Endothelial cell of umbilical vein (primary cell): ENCODE measurements at regions not wholly inside any gene's neighbourhood (a gene's known extent, or its start where the extent isn't known, plus 50 kb on each side); places are given as distances from the start of the nearest gene placed in this dataset.

Experiments used
- CTCF ChIP-seq, 2 donors: IDR thresholded peaks; 1 replicate in 1 of 2; 2 replicates in 1 of 2; pipeline ENCODE4 v1.5.1; 2011; ENCODE audit warnings: low read length in 2 of 2, mild to moderate bottlenecking in 2 of 2, moderate library complexity in 2 of 2, control low read depth in 1 of 2, inconsistent platforms in 1 of 2, low read depth in 1 of 2; ENCODE audit not compliant: insufficient read depth in 1 of 2; ENCODE audit errors: extremely low read depth in 1 of 2
- EZH2 ChIP-seq: IDR thresholded peaks from 2 replicates; pipeline ENCODE4 v1.6.1; 2012; ENCODE audit warnings: borderline replicate concordance, low read depth, mild to moderate bottlenecking, moderate library complexity, low read length, inconsistent platforms; ENCODE audit not compliant: severe bottlenecking
- FOS ChIP-seq: IDR thresholded peaks from 2 replicates; pipeline ENCODE4 v1.6.1; 2011; ENCODE audit warnings: mild to moderate bottlenecking, low read length, moderate library complexity, borderline replicate concordance; ENCODE audit not compliant: insufficient read depth
- GATA2 ChIP-seq: IDR thresholded peaks from 2 replicates; pipeline ENCODE4 v1.7.0; 2011; ENCODE audit warnings: low read depth, mild to moderate bottlenecking, moderate library complexity, mixed read lengths, low read length; ENCODE audit not compliant: insufficient read length, insufficient read depth
- JUN ChIP-seq: IDR thresholded peaks from 2 replicates; pipeline ENCODE4 v1.6.1; 2011; ENCODE audit warnings: borderline replicate concordance, low read depth; ENCODE audit not compliant: insufficient read length, insufficient read depth
- MAX ChIP-seq: IDR thresholded peaks from 2 replicates; pipeline ENCODE4 v1.6.1; 2011; ENCODE audit not compliant: insufficient read depth, insufficient read length
- MYC ChIP-seq: IDR thresholded peaks from one replicate; pipeline ENCODE4 v1.6.1; 2011; ENCODE audit warnings: mild to moderate bottlenecking, low read depth, low read length
- POLR2A ChIP-seq: IDR thresholded peaks from 2 replicates; pipeline ENCODE4 v1.6.1; 2012; ENCODE audit warnings: low read depth, mild to moderate bottlenecking, control low read depth, low read length
- POLR2AphosphoS5 ChIP-seq: IDR thresholded peaks from 2 replicates; pipeline ENCODE4 v1.6.1; 2012; ENCODE audit warnings: low read depth, mild to moderate bottlenecking, control low read depth, low read length, moderate library complexity; ENCODE audit not compliant: insufficient read depth

GRCh38 chr6:121717686-121718085, 282.2 kb downstream of the GJA1 start:
- TF ChIP-seq EZH2 (no peak), POLR2A (no peak), CTCF (IDR thresholded peaks at IDR 0.05; ENCODE audit: extremely low read depth in 1 of 2, insufficient read depth in 1 of 2, low read depth in 1 of 2, low read length in 2 of 2) (no peak), MYC (no peak), JUN (no peak), POLR2AphosphoS5 (no peak), MAX (no peak), GATA2 (no peak), FOS (no peak)
